GM06990 (cell line): ENCODE measurements at regions not wholly inside any gene's neighbourhood (a gene's known extent, or its start where the extent isn't known, plus 50 kb on each side); places are given as distances from the start of the nearest gene placed in this dataset.

ENCODE experiments used
- DNase-seq: peaks from one replicate; pipeline ENCODE4 v3.0.0-alpha.2; 2011; ENCODE audit not compliant: insufficient read length; ENCODE audit errors: extremely low read depth
- H3K27me3 ChIP-seq: replicated peaks from 2 replicates; pipeline ENCODE4 v1.6.0; 2011; ENCODE audit warnings: low read length; ENCODE audit not compliant: control insufficient read depth, insufficient read depth
- H3K36me3 ChIP-seq: 2 replicates; pipeline ENCODE4 v1.5.1; 2011; ENCODE audit warnings: low read length; ENCODE audit not compliant: control insufficient read depth, insufficient read depth
- H3K4me3 ChIP-seq: replicated peaks from 2 replicates; pipeline ENCODE4 v1.5.1; 2011; ENCODE audit warnings: low read depth, mild to moderate bottlenecking, control low read depth, low read length
- TF ChIP-seq, protein P1 (sequence below): IDR thresholded peaks from 2 replicates; pipeline ENCODE4 v1.5.1; 2011; ENCODE audit warnings: low read length, control low read depth, mild to moderate bottlenecking, inconsistent platforms; ENCODE audit not compliant: insufficient read depth, poor library complexity, severe bottlenecking

GRCh38 chr3:147231111-147231510, 175.2 kb downstream of the ZIC4 start:
- TF ChIP-seq, protein P1, sequence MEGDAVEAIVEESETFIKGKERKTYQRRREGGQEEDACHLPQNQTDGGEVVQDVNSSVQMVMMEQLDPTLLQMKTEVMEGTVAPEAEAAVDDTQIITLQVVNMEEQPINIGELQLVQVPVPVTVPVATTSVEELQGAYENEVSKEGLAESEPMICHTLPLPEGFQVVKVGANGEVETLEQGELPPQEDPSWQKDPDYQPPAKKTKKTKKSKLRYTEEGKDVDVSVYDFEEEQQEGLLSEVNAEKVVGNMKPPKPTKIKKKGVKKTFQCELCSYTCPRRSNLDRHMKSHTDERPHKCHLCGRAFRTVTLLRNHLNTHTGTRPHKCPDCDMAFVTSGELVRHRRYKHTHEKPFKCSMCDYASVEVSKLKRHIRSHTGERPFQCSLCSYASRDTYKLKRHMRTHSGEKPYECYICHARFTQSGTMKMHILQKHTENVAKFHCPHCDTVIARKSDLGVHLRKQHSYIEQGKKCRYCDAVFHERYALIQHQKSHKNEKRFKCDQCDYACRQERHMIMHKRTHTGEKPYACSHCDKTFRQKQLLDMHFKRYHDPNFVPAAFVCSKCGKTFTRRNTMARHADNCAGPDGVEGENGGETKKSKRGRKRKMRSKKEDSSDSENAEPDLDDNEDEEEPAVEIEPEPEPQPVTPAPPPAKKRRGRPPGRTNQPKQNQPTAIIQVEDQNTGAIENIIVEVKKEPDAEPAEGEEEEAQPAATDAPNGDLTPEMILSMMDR: no peak
- DNase-seq: no peak
- H3K27me3 ChIP-seq: no peaks in the 10 kb centered on the region
- H3K36me3 ChIP-seq: no peaks in the 10 kb centered on the region
- no peak overlapping the region for H3K4me3 ChIP-seq

DNA sequence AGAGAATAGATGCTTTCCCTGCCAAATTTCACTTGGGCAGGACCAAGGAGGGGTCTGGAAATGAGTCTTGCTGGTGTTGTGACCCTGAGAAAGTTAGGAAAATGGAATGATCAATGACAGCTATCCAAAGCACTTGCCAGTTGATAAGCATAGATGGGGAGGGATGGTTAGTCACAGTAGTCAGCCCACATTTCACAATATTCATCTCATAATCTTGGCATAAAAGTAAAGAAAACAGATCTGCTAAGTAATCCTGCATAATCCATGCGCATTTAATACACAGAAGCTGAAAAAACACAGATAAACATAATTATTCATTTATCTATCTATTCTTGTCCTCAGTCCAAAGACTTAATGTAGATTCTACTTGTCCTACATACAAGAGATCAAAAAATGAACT, 184.1 kb downstream of the ZIC4 start:
- no peak for DNase-seq

DNA sequence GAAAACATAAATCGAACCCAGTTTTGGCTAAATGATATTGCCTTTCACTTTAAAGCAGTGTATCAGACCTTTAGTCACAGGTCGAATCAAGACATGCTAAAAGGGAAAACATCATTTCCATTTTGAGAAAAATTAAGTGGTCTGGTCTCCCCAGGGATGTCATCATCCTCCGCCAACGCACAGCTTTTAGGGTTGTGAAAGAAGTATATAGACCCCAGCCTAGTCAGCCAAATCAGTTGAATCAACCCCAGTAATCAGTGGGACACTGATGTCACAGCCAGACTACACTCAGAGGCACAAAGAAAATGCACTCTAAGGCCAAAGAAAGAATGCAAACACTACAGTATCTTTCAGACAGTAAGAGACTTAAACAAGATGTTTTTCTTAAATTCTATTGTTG, 187.4 kb downstream of the ZIC4 start:
- H3K36me3 ChIP-seq: no peaks in the 10 kb centered on the region
- no peak for DNase-seq
- H3K4me3 ChIP-seq: no peak overlapping the region
- TF ChIP-seq, protein P1: no peak
- H3K27me3 ChIP-seq: no peaks in the 10 kb centered on the region

More for the DNA sequence above, 184.1 kb downstream of the ZIC4 start:
- H3K27me3 ChIP-seq: no peaks in the 10 kb centered on the region
- no peaks in the 10 kb centered on the region for H3K36me3 ChIP-seq
- TF ChIP-seq, protein P1: no peak
- no peak overlapping the region for H3K4me3 ChIP-seq

DNA sequence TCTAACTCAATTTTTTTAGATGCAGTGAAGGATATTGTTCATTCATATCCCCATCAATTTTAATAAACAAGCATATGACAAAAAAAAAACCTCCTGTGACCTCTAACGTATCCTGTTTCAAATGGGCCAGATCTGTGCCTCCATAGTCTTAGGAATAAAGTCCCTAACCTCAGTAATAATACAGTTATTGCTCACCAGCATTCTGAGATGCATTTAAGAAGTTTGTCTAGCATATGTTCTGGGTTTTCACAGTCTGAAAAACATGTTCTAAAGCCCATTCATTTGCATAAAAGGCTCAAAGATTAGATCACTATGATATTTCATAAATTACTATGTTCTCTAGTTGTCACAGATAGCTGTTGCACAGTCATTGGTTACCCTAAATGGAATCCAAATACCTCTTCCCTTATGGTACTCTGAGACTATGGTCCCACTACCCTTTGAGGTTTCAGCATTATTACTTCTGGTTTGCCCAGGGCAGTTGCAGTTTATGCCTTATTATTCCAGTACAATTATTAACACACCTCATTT, 190.1 kb downstream of the ZIC4 start:
- Histone ChIP-seq H3K36me3 (no peaks in the 10 kb centered on the region), H3K4me3 (no peak overlapping the region), H3K27me3 (no peaks in the 10 kb centered on the region)
- TF ChIP-seq, protein P1: no peak
- no peak for DNase-seq

DNA sequence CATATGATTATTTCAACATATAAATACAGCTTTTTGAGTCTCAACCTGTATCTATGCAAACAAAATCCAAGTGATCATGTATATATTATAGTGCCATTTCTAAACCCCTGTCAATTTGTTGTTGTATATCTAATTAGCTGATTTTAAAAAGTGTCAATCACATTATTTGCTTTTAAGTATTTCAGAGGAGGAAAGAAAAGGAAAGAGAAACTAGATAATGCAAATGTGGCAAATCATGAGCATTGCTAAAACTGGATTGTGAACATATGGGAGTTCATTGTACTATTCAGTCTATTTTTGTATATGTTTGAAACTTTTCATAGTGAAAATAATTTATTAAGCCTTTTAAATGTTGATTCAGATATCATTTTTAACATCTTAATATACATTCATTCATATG, 190.7 kb downstream of the ZIC4 start:
- H3K4me3 ChIP-seq: no peak overlapping the region
- TF ChIP-seq, protein P1: no peak
- no peaks in the 10 kb centered on the region for H3K36me3 ChIP-seq
- no peak for DNase-seq
- no peaks in the 10 kb centered on the region for H3K27me3 ChIP-seq

DNA sequence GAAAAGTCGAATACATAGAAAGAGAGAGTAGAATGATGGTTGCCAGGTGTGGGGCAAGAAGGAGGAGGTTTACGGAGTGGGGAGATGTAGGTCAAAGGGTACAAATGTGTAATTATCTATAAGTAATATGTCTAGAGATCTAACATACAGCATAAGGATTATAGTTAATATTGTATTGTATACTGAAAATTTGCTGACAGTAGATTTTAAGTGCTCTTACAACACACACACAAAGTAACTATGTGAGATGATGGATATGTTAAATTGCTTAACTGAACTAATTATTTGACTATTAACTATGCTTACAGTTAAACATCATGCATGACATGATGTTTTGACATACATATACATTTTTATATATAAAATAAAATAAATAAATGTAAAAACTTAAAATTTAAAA, 192.7 kb downstream of the ZIC4 start:
- TF ChIP-seq, protein P1: no peak
- H3K27me3 ChIP-seq: no peaks in the 10 kb centered on the region
- no peaks in the 10 kb centered on the region for H3K36me3 ChIP-seq
- no peak overlapping the region for H3K4me3 ChIP-seq
- no peak for DNase-seq
